ENCODE measurements at regions not wholly inside any gene's neighbourhood (a gene's known extent, or its start where the extent isn't known, plus 50 kb on each side); places are given as distances from the start of the nearest gene placed in this dataset.

DNA sequence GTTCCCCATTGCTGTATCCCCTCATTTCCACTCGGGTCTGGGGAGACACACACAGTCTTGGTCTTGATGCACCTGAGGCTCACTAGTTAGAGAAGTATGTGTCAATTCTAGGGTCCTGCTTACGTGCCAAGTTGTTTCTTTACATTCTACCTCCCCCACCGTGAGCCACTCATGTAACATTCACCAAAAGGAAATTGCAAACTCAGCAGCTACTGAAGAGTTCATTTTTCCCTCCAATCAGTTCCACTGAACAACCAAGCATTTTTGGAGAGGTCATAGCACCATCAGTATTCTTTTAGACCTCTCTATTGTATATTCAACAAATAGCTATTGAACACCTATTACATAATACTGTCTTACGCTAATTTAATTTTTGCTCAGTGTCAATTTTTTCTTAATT lies 281.1 kb downstream of the SH3GL2 start:
- TF ChIP-seq RBM34 (IDR thresholded peaks at IDR 0.05; ENCODE audit: borderline replicate concordance, insufficient read depth, low read length) = no peak
- TF ChIP-seq IRF2 (CRISPR knock-in tag; IDR thresholded peaks at IDR 0.05) = no peak
- no peak for TF ChIP-seq MAFF (IDR thresholded peaks at IDR 0.05; ENCODE audit: low read length)
- TF ChIP-seq ZBTB17 (CRISPR knock-in tag; IDR thresholded peaks at IDR 0.05) = no peak
- Histone ChIP-seq H3K4me1 (replicated peaks in 1 of 2; ENCODE audit: control insufficient read depth in 2 of 2, insufficient read depth in 2 of 2, low read length in 2 of 2) (no peaks in the 10 kb centered on the region), H3K4me3 (no peak overlapping the region), H3K27ac (ENCODE audit: extremely low read depth, low read depth, low read length) (no peak overlapping the region), H3K9me3 (replicated peaks; ENCODE audit: control insufficient read depth, insufficient read depth, low read depth, low read length) (no peaks in the 10 kb centered on the region), H2AFZ (ENCODE audit: low read depth, low read length) (no peak overlapping the region), H3K9ac (ENCODE audit: insufficient read depth in 1 of 2, low read depth in 2 of 2, low read length in 2 of 2) (no peak overlapping the region), H3K36me3 (ENCODE audit: control insufficient read depth, insufficient read depth, low read length) (no peaks in the 10 kb centered on the region), H3K9me1 (ENCODE audit: control insufficient read depth, insufficient read depth, low read length) (no peaks in the 10 kb centered on the region), H3K27me3 (ENCODE audit: control insufficient read depth in 2 of 2, insufficient read depth in 2 of 2, low read length in 2 of 2) (no peaks in the 10 kb centered on the region), H3K4me2 (ENCODE audit: insufficient read depth, low read length) (no peak overlapping the region), H4K20me1 (replicated peaks; ENCODE audit: control insufficient read depth, insufficient read depth, low read length) (no peaks in the 10 kb centered on the region), H3K79me2 (ENCODE audit: control insufficient read depth, insufficient read depth, low read length) (no peaks in the 10 kb centered on the region)
- 11% methylated on average over 4 of the region's 4 CpGs for WGBS (ENCODE audit: insufficient coverage, low coverage, missing lambda C conversion rate)
- ATAC-seq = no peak
- in situ Hi-C loops (cut with MboI) (no loop called here), intact Hi-C loops (cut with micrococcal nuclease) (no loop called here)
- POLR2A ChIA-PET = no interaction called here
- no peak for DNase-seq (ENCODE audit: extremely low read depth in 1 of 4, low spot score in 3 of 4)
- CTCF ChIA-PET (ENCODE audit: low intra/inter-chr PET ratio) = no interaction called here
- BruUV-seq (replicated peaks) = no TSS peak
- FAIRE-seq = no peak

DNA sequence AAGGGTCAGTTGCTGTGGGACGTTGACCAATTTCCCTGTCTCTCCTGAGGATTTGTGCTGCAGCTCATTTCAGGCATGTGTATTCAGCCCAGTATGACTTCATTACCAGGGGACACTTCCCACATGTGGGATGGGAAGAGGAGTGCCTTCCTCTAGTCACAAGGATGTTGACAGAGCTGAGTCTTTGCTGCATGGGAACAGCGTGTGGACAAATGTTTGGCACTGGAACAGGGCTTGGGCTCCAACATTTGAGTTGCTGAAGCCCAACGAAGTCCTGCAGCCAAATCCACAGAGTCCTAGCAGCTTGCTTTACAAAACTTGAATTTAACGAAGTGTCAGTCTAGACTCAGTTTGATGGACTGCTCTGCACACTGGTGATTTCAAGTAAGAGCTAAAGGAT lies 283.2 kb downstream of the SH3GL2 start:
- FAIRE-seq (no peak), DNase-seq (ENCODE audit: extremely low read depth in 1 of 4, low spot score in 3 of 4) (no peak), ATAC-seq (no peak)
- Histone ChIP-seq H4K20me1 (replicated peaks; ENCODE audit: control insufficient read depth, insufficient read depth, low read length) (no peaks in the 10 kb centered on the region), H3K9ac (ENCODE audit: insufficient read depth in 1 of 2, low read depth in 2 of 2, low read length in 2 of 2) (no peak overlapping the region), H3K27me3 (ENCODE audit: control insufficient read depth in 2 of 2, insufficient read depth in 2 of 2, low read length in 2 of 2) (no peaks in the 10 kb centered on the region), H3K9me3 (replicated peaks; ENCODE audit: control insufficient read depth, insufficient read depth, low read depth, low read length) (no peaks in the 10 kb centered on the region), H2AFZ (ENCODE audit: low read depth, low read length) (no peak overlapping the region), H3K27ac (ENCODE audit: extremely low read depth, low read depth, low read length) (no peak overlapping the region), H3K79me2 (ENCODE audit: control insufficient read depth, insufficient read depth, low read length) (no peaks in the 10 kb centered on the region), H3K9me1 (ENCODE audit: control insufficient read depth, insufficient read depth, low read length) (no peaks in the 10 kb centered on the region), H3K4me2 (ENCODE audit: insufficient read depth, low read length) (no peak overlapping the region), H3K36me3 (ENCODE audit: control insufficient read depth, insufficient read depth, low read length) (no peaks in the 10 kb centered on the region), H3K4me1 (replicated peaks in 1 of 2; ENCODE audit: control insufficient read depth in 2 of 2, insufficient read depth in 2 of 2, low read length in 2 of 2) (no peaks in the 10 kb centered on the region), H3K4me3 (no peak overlapping the region)
- ChIA-PET CTCF (ENCODE audit: low intra/inter-chr PET ratio) (no interaction called here), POLR2A (no interaction called here)
- intact Hi-C loops (cut with micrococcal nuclease) = no loop called here
- BruUV-seq (replicated peaks) = no TSS peak
- WGBS (ENCODE audit: insufficient coverage, low coverage, missing lambda C conversion rate) = 0% methylated on average over 3 of the region's 4 CpGs
- in situ Hi-C loops (cut with MboI) = no loop called here
- no peak for TF ChIP-seq ZNF79 (CRISPR knock-in tag; IDR thresholded peaks at IDR 0.05; ENCODE audit: low read depth)

Measured in K562 (cell line).